HCT116 (cell line): ENCODE measurements at regions not wholly inside any gene's neighbourhood (a gene's known extent, or its start where the extent isn't known, plus 50 kb on each side); places are given as distances from the start of the nearest gene placed in this dataset.

Source experiments
- ATAC-seq: fragments of 200-7000 bp; cut with Tn5 transposase; 2 replicates; pipeline ENCODE4 v1.9.1; 2020; ENCODE audit warnings: mild to moderate bottlenecking, moderate library complexity
- BruUV-seq: library from RNA; stranded (reverse); fragments of 400-500 nt; replicated peaks from 2 replicates; lab custom pipeline; 2021; lab: Mats Ljungman, UMichigan
- CTCF ChIA-PET: fragments of 300-600 bp; sonication (Branson Sonifier 250); formaldehyde crosslinking; loops from one replicate; lab custom pipeline; 2021; ENCODE audit warnings: antibody characterized with exemption; lab: Charles Lee
- POLR2A ChIA-PET: fragments of 300-600, 350-600 bp; sonication (Branson Sonifier 250); formaldehyde crosslinking; loops from one replicate; lab custom pipeline; 2021; ENCODE audit warnings: antibody characterized with exemption; lab: Charles Lee
- RAD21 ChIA-PET, 2 experiments: fragments of 300-600 bp; sonication (Branson Sonifier 250); formaldehyde crosslinking; loops; one replicate each; lab custom pipeline; 2023; ENCODE audit warnings: low total read pairs in 2 of 2; ENCODE audit not compliant: uncharacterized antibody in 2 of 2, unreplicated experiment in 2 of 2, low non-redundant PET in 1 of 2; lab: Charles Lee
- DNase-seq: peaks from one replicate; pipeline ENCODE4 v3.0.0-alpha.2; 2010; ENCODE audit warnings: low read depth, low spot score
- H2AFZ ChIP-seq: fragments of 200-600 bp; shearing (Covaris generic), sonication (generic); 2 replicates; pipeline ENCODE4 v1.6.1; 2017; ENCODE audit warnings: low read depth, mixed run types, mixed read lengths, antibody characterized with exemption, low read length; ENCODE audit not compliant: poor library complexity, severe bottlenecking
- H3K27ac ChIP-seq: 2 replicates; pipeline ENCODE4 v1.5.1; 2012; ENCODE audit warnings: low read depth, low read length
- H3K27me3 ChIP-seq: fragments of 200-600 bp; sonication (generic); 2 replicates; pipeline ENCODE4 v1.6.1; 2016; ENCODE audit warnings: mixed run types, low read length, mixed read lengths; ENCODE audit not compliant: insufficient read depth
- H3K36me3 ChIP-seq, 2 experiments: fragments of 200-500 bp in 1 of 2; fragments of 200-600 bp in 1 of 2; sonication (Bioruptor generic) in 1 of 2; sonication (generic) in 1 of 2; 2 replicates each; pipeline versions ENCODE4 v1.5.1 to v1.6.1; 2014 to 2016; ENCODE audit warnings: low read length in 2 of 2, inconsistent platforms in 1 of 2, mixed read lengths in 1 of 2, mixed run types in 1 of 2; ENCODE audit not compliant: insufficient read depth in 2 of 2, control insufficient read depth in 1 of 2
- H3K4me1 ChIP-seq, 2 experiments: fragments of 200-600 bp in 1 of 2; sonication (generic) in 1 of 2; 2 replicates each; pipeline versions ENCODE4 v1.5.1 to v1.6.1; 2012 to 2017; ENCODE audit warnings: low read length in 2 of 2, inconsistent platforms in 1 of 2, mild to moderate bottlenecking in 1 of 2, mixed read lengths in 1 of 2, mixed run types in 1 of 2, moderate library complexity in 1 of 2; ENCODE audit not compliant: insufficient read depth in 2 of 2, control insufficient read depth in 1 of 2
- H3K4me2 ChIP-seq: fragments of 200-600 bp; sonication (generic); 2 replicates; pipeline ENCODE4 v1.6.1; 2017; ENCODE audit warnings: mixed run types, low read length, mixed read lengths
- H3K4me3 ChIP-seq, 2 experiments: fragments of 200-600 bp in 1 of 2; sonication (generic) in 1 of 2; replicated peaks in 1 of 2; 2 replicates each; pipeline ENCODE4 v1.5.1; 2011 to 2016; ENCODE audit warnings: low read length in 2 of 2, control low read depth in 1 of 2, low read depth in 1 of 2, mild to moderate bottlenecking in 1 of 2, mixed read lengths in 1 of 2, mixed run types in 1 of 2
- H3K79me2 ChIP-seq: fragments of 200-600 bp; sonication (generic); 2 replicates; pipeline ENCODE4 v1.6.1; 2017; ENCODE audit warnings: mild to moderate bottlenecking, mixed run types, low read length, moderate library complexity, mixed read lengths; ENCODE audit not compliant: insufficient read depth
- H3K9ac ChIP-seq: fragments of 200-600 bp; sonication (generic); 2 replicates; pipeline ENCODE4 v1.6.1; 2016; ENCODE audit warnings: low read length, mixed read lengths
- H3K9me2 ChIP-seq: fragments of 200-600 bp; sonication (generic), shearing (Covaris generic); 2 replicates; pipeline ENCODE4 v1.6.1; 2017; ENCODE audit warnings: mixed run types, mild to moderate bottlenecking, moderate library complexity; ENCODE audit not compliant: insufficient read depth
- H3K9me3 ChIP-seq, 2 experiments: fragments of 200-500 bp in 1 of 2; fragments of 200-600 bp in 1 of 2; sonication (Bioruptor generic) in 1 of 2; sonication (generic) in 1 of 2; 2 replicates each; pipeline ENCODE4 v1.6.1; 2014 to 2017; ENCODE audit warnings: low read length in 2 of 2, mixed read lengths in 2 of 2, inconsistent platforms in 1 of 2, low read depth in 1 of 2, mild to moderate bottlenecking in 1 of 2, mixed run types in 1 of 2, moderate library complexity in 1 of 2; ENCODE audit not compliant: control insufficient read depth in 1 of 2, insufficient read depth in 1 of 2
- H4K20me1 ChIP-seq: fragments of 200-600 bp; sonication (generic), shearing (Covaris generic); 2 replicates; pipeline ENCODE4 v1.6.1; 2017; ENCODE audit warnings: mixed run types, mild to moderate bottlenecking, moderate library complexity; ENCODE audit not compliant: insufficient read depth
- CBX3 ChIP-seq: IDR thresholded peaks from 2 replicates; pipeline ENCODE4 v1.6.1; 2012; ENCODE audit warnings: low read depth
- CEBPB ChIP-seq: IDR thresholded peaks from 2 replicates; pipeline ENCODE4 v1.6.1; 2012; ENCODE audit warnings: low read depth
- EGR1 ChIP-seq: IDR thresholded peaks from 2 replicates; pipeline ENCODE4 v1.6.1; 2012; ENCODE audit warnings: low read depth
- ELF1 ChIP-seq: IDR thresholded peaks from 2 replicates; pipeline ENCODE4 v1.6.1; 2012; ENCODE audit warnings: low read depth, borderline replicate concordance
- EZH2phosphoT487 ChIP-seq: fragments of 200-600 bp; IDR thresholded peaks from 2 replicates; pipeline ENCODE4 v1.6.1; 2018; ENCODE audit warnings: antibody characterized with exemption, borderline replicate concordance
- JUND ChIP-seq: IDR thresholded peaks from 2 replicates; pipeline ENCODE4 v1.6.1; 2012
- MAX ChIP-seq: IDR thresholded peaks from 2 replicates; pipeline ENCODE4 v1.6.1; 2012
- RAD21 ChIP-seq: IDR thresholded peaks from 2 replicates; pipeline ENCODE4 v1.6.1; 2012; ENCODE audit warnings: low read depth, mild to moderate bottlenecking
- SIN3A ChIP-seq: IDR thresholded peaks from 2 replicates; pipeline ENCODE4 v1.6.1; 2012; ENCODE audit warnings: low read depth
- SP1 ChIP-seq: IDR thresholded peaks from 2 replicates; pipeline ENCODE4 v1.6.1; 2012; ENCODE audit warnings: low read depth
- TCF7L2 ChIP-seq: IDR thresholded peaks from 2 replicates; pipeline ENCODE4 v1.7.0; 2011; ENCODE audit warnings: borderline replicate concordance, inconsistent platforms; ENCODE audit not compliant: insufficient read depth, insufficient read length; ENCODE audit errors: extremely low read depth
- YY1 ChIP-seq: IDR thresholded peaks from 2 replicates; pipeline ENCODE4 v1.6.1; 2011; ENCODE audit warnings: low read length, low read depth, moderate library complexity, mild to moderate bottlenecking; ENCODE audit not compliant: insufficient replicate concordance; ENCODE audit errors: extremely low read depth
- ZBTB33 ChIP-seq: IDR thresholded peaks from 2 replicates; pipeline ENCODE4 v1.6.1; 2011; ENCODE audit warnings: mild to moderate bottlenecking, low read length, moderate library complexity; ENCODE audit not compliant: insufficient replicate concordance; ENCODE audit errors: extremely low read depth
- ZFX ChIP-seq: fragments of 450-650 bp; IDR thresholded peaks from 2 replicates; pipeline ENCODE4 v1.6.1; 2017
- ZNF274 ChIP-seq: fragments of 200-500 bp; sonication (Bioruptor generic); IDR thresholded peaks from 2 replicates; pipeline ENCODE4 v1.6.1; 2014; ENCODE audit warnings: mild to moderate bottlenecking, low read depth, low read length, inconsistent platforms
- intact Hi-C: fragments of 100-400 bp; cut with micrococcal nuclease; formaldehyde crosslinking; loops from 2 replicates; pipeline ENCODE4 v1.10.0; 2022

- Histone ChIP-seq H3K9me2 (no peaks in the 10 kb centered on the region), H2AFZ (no peak overlapping the region), H3K4me3 (no peak overlapping the region), H3K4me1 (no peaks in the 10 kb centered on the region), H3K9ac (no peak overlapping the region), H3K79me2 (no peaks in the 10 kb centered on the region), H3K9me3 (no peaks in the 10 kb centered on the region), H3K27ac (no peak overlapping the region)
- ATAC-seq: no peak
- POLR2A ChIA-PET: no interaction called here
- no TSS peak for BruUV-seq
- TF ChIP-seq MAX: no peak
- TF ChIP-seq, all 23 proteins: peak for 0
- Histone ChIP-seq H4K20me1 (no peaks in the 10 kb centered on the region), H3K27me3 (no peaks in the 10 kb centered on the region), H3K4me2 (no peak overlapping the region), H3K36me3 (no peaks in the 10 kb centered on the region)
- ChIA-PET CTCF (no interaction called here), RAD21 (no interaction called here)
- intact Hi-C loops: no loop called here
- DNase-seq: no peak
Measured at GRCh38 chrX:69072486-69073006, 92.7 kb downstream of the PJA1 start.

- H3K79me2 ChIP-seq: no peaks in the 10 kb centered on the region
- RAD21 ChIA-PET: no interaction called here
- CTCF ChIA-PET: no interaction called here
- intact Hi-C loops: no loop called here
- H3K9me2 ChIP-seq: no peaks in the 10 kb centered on the region
- no TSS peak for BruUV-seq
- POLR2A ChIA-PET: no interaction called here
- no peak overlapping the region for H2AFZ ChIP-seq
- DNase-seq: no peak
- H3K9me3 ChIP-seq: no peaks in the 10 kb centered on the region
- no peak overlapping the region for H3K9ac ChIP-seq
- H4K20me1 ChIP-seq: no peaks in the 10 kb centered on the region
- H3K27me3 ChIP-seq: no peaks in the 10 kb centered on the region
- no peak overlapping the region for H3K27ac ChIP-seq
- no peaks in the 10 kb centered on the region for H3K36me3 ChIP-seq
- no peak for TF ChIP-seq EZH2phosphoT487
- TF ChIP-seq SIN3A: no peak
- no peak for TF ChIP-seq ZFX
- no peak for TF ChIP-seq RAD21
- TF ChIP-seq CEBPB: no peak
- TF ChIP-seq ZNF274: no peak
- TF ChIP-seq SP1: no peak
- no peak for TF ChIP-seq MAX
- TF ChIP-seq CBX3: no peak
- no peak for TF ChIP-seq JUND
- no peak for TF ChIP-seq EGR1
- no peak for TF ChIP-seq YY1
- TF ChIP-seq TCF7L2: no peak
- no peak for TF ChIP-seq ELF1
- no peak for TF ChIP-seq ZBTB33
- H3K4me3 ChIP-seq: no peak overlapping the region
- H3K4me2 ChIP-seq: no peak overlapping the region
- no peak for ATAC-seq
- no peaks in the 10 kb centered on the region for H3K4me1 ChIP-seq
Measured at GRCh38 chrX:69070949-69071650, 94.2 kb downstream of the PJA1 start.
